Gastroesophageal sphincter (tissue), 3 donors: ENCODE measurements at regions not wholly inside any gene's neighbourhood (a gene's known extent, or its start where the extent isn't known, plus 50 kb on each side); places are given as distances from the start of the nearest gene placed in this dataset.

Experiments
- EP300 ChIP-seq: sonication (generic); formaldehyde crosslinking; IDR thresholded peaks from one replicate; pipeline ENCODE4 v1.6.1; 2017; ENCODE audit warnings: antibody characterized with exemption, mild to moderate bottlenecking
- POLR2A ChIP-seq, 2 donors: fragments of 450-650 bp; IDR thresholded peaks; one replicate each; pipeline ENCODE4 v1.6.1; 2017; ENCODE audit warnings: antibody characterized with exemption in 2 of 2, mild to moderate bottlenecking in 2 of 2, moderate library complexity in 1 of 2
- POLR2AphosphoS5 ChIP-seq: sonication (generic); formaldehyde crosslinking; IDR thresholded peaks from one replicate; pipeline ENCODE4 v1.6.1; 2017; ENCODE audit warnings: antibody characterized with exemption
- TF ChIP-seq, protein P1 (sequence below), 4 experiments: fragments of 200-600 bp in 2 of 4; fragments of 450-650 bp in 2 of 4; sonication (generic) in 1 of 4; IDR thresholded peaks; one replicate each; pipeline ENCODE4 v1.5.1; 2017 to 2019; ENCODE audit warnings: antibody characterized with exemption in 4 of 4, mild to moderate bottlenecking in 2 of 4, moderate library complexity in 2 of 4

DNA sequence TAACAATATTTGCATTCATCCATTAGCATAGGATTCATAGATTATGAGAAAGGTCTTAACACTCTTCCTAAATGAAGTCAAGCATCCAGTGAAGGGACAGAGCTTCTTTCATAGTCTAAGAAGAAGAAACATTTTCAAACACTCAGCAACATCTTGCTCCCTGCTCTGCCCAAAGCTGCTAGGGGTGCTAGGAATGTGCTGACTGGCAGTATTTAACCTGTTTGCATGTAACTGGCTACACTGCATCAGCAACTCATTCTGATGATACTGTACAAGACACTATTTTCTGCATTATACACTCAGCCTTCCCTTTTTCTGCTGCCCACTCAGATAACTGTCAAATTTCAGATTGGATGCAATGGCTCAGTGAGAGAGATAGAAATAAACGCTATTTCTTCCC, 495.1 kb upstream of the ARID1B start:
- TF ChIP-seq, protein P1, sequence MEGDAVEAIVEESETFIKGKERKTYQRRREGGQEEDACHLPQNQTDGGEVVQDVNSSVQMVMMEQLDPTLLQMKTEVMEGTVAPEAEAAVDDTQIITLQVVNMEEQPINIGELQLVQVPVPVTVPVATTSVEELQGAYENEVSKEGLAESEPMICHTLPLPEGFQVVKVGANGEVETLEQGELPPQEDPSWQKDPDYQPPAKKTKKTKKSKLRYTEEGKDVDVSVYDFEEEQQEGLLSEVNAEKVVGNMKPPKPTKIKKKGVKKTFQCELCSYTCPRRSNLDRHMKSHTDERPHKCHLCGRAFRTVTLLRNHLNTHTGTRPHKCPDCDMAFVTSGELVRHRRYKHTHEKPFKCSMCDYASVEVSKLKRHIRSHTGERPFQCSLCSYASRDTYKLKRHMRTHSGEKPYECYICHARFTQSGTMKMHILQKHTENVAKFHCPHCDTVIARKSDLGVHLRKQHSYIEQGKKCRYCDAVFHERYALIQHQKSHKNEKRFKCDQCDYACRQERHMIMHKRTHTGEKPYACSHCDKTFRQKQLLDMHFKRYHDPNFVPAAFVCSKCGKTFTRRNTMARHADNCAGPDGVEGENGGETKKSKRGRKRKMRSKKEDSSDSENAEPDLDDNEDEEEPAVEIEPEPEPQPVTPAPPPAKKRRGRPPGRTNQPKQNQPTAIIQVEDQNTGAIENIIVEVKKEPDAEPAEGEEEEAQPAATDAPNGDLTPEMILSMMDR (IDR thresholded peaks at IDR 0.05), result no peak
- no peak for TF ChIP-seq POLR2AphosphoS5
- no peak for TF ChIP-seq EP300
- no peak for TF ChIP-seq POLR2A (IDR thresholded peaks at IDR 0.05)
